Hepatocyte (in vitro differentiated cells): ENCODE measurements at regions not wholly inside any gene's neighbourhood (a gene's known extent, or its start where the extent isn't known, plus 50 kb on each side); places are given as distances from the start of the nearest gene placed in this dataset.

Experiments
- CTCF ChIP-seq: fragments of 200-600 bp; sonication (generic); IDR thresholded peaks from 2 replicates; pipeline ENCODE4 v1.5.1; 2016; ENCODE audit warnings: antibody characterized with exemption, mild to moderate bottlenecking; ENCODE audit not compliant: poor library complexity
- EZH2 ChIP-seq: fragments of 200-600 bp; sonication (generic); IDR thresholded peaks from 2 replicates; pipeline ENCODE4 v1.6.1; 2016; ENCODE audit warnings: antibody characterized with exemption, mild to moderate bottlenecking, borderline replicate concordance
- EZH2phosphoT487 ChIP-seq: fragments of 200-600 bp; sonication (generic); IDR thresholded peaks from one replicate; pipeline ENCODE4 v1.6.1; 2018; ENCODE audit warnings: antibody characterized with exemption, mild to moderate bottlenecking, low read depth, moderate library complexity; ENCODE audit not compliant: unreplicated experiment, severe bottlenecking

- TF ChIP-seq CTCF (no peak), EZH2 (no peak), EZH2phosphoT487 (no peak)
These were observed 195.7 kb downstream of the IGLL1 start for GRCh38 chr22:23384431-23384830.
